OCI-LY3 (cell line): ENCODE measurements at regions not wholly inside any gene's neighbourhood (a gene's known extent, or its start where the extent isn't known, plus 50 kb on each side); places are given as distances from the start of the nearest gene placed in this dataset.

ENCODE experiments used
- CTCF ChIP-seq: fragments of 200-600, 300-600 bp; sonication (generic); IDR thresholded peaks from 2 replicates; pipeline ENCODE4 v1.5.1; 2014; ENCODE audit warnings: antibody characterized with exemption, low read length, low read depth
- EZH2phosphoT487 ChIP-seq: fragments of 200-600 bp; shearing (Covaris generic); IDR thresholded peaks from 2 replicates; pipeline ENCODE4 v1.6.1; 2018; ENCODE audit warnings: antibody characterized with exemption, mixed run types, low read depth

GRCh38 chr6:84486526-84486925 lies 259.1 kb upstream of the CEP162 start:
- no peak for TF ChIP-seq CTCF
- TF ChIP-seq EZH2phosphoT487 = no peak
